GM18873 (cell line): ENCODE measurements at regions not wholly inside any gene's neighbourhood (a gene's known extent, or its start where the extent isn't known, plus 50 kb on each side); places are given as distances from the start of the nearest gene placed in this dataset.

Experiments
- ATAC-seq: cut with Tn5 transposase; IDR thresholded peaks from one replicate; pipeline ENCODE4 v1.9.1; 2021; ENCODE audit warnings: mild to moderate bottlenecking, moderate library complexity, moderate number of reproducible peaks; ENCODE audit not compliant: unreplicated experiment, low FRiP score

DNA sequence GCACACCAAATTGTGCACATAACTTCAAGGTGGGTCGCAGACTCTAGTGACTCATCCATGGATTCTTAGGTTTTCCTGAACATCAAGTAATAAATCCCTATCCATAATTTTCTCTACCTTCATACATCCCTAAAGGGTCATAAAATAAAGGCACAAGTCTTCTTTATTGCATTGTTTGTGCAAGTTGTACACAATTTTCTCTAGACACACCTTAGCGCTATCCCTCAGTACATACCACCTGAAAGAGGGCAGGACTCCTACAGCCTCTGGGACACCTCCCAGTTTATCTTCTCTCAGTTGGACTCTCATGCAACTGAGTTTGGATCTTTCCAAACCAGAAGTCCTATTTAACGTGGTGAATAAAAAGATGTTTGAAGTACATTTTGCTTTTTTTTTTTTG lies 168.5 kb upstream of the BMP4 start:
- no peak for ATAC-seq

DNA sequence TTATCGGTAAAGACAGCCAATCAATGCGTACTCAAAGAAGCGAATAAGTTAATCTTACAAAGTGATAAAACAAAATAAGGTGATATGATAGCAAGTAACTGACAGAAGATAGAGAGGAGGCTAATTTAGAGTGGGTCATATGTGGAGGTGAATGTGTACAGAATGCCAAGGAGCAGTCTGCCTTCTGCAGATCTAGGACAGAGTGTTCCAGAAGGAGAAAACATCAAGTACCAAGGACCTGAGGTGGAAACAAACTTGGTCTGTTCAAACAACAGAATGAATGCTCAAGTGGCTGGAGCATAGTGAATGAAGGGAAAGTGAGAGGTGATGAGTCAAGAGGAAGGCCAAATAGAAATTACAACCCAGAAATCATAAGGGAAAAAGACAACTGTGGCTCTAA lies 170.3 kb upstream of the BMP4 start:
- ATAC-seq: no peak

DNA sequence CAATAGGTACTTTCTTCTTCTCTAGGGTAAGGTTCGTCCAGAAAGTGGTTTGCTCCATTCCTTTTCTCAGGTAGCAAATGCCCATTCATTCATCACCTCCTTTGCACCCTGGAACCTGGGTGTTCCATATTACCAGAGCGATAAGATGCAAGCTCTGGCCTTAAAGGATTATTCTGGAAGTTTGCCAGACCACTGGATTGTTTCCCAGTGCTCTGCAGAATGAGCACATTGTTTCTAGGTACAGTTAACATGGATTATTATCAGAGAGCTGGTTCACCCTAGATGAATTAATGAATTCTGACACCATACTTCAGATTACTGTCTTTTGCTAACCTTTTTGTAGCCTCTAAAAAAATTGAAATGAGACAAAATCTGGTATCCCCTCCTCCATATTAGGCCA lies 170.9 kb upstream of the BMP4 start:
- no peak for ATAC-seq

DNA sequence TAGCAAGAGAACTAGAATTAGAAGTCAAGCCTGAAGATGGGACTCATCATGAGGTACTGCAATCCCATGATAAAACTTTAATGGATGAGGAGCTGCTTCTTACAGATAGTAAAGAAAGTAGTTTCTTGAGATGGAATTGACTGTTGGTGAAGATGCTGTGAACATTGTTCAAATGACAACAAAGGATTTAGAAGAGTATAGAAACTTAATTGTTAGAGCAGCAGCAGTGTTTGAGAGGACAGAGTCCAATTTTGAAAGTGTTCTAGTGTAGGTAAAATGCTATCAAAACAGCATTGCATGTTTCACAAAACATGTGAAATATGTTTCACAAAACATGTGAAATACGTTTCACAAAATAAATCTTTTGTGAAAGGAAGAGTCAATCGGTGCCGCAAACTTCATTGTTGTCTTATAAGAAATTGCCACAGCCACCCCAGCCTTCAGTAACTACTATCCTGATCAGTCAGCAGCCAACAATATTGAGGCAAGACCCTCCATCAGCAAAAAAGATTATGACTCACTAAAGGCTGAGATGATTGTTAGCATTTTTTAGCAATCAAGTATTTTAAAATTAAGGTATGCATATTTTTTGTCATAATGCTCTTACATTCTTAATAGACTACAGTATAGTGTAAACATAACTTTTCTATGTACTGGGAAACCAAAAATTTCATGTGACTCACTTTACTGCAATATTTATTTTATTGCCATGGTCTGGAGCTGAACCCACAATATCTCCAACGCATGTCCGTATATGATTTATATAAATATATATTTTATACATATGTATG lies 173.4 kb upstream of the BMP4 start:
- no peak for ATAC-seq

DNA sequence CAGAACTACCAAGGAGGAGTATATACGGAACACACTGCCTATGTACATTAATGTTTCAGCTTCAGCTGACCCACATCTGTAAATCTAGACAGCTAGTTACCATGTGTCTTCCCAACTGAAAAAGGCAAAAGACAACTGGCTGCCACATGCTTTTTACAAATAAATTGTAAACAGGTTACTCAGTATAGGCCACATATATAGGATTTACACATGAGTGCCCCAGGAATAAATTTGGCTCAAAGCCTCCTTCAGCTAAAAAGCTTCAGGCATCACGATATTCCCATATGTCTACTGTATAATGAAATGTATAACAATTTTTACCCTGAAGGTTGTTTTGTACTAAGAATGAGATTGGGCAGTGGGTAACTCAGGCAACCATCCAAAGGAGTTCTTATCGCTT lies 175.9 kb upstream of the BMP4 start:
- no peak for ATAC-seq

DNA sequence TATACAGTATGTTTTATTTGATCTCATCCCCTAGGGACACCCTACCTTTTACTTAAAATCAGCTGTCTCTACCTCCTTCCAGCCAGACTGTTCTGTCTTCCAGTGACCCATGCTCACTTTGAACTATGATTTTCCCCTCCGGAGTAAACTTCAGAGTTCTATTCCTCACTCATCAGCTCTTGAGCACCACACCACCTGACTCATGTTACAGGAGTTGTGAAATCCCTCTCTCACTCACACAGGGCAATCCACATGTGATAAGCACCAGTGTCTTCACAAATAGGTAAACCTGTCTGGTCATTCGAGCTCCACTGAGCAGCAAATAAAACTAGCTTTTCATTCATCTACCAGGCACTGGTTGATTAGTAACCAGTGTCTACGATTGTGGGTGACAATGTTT lies 177.3 kb upstream of the BMP4 start:
- ATAC-seq: no peak

DNA sequence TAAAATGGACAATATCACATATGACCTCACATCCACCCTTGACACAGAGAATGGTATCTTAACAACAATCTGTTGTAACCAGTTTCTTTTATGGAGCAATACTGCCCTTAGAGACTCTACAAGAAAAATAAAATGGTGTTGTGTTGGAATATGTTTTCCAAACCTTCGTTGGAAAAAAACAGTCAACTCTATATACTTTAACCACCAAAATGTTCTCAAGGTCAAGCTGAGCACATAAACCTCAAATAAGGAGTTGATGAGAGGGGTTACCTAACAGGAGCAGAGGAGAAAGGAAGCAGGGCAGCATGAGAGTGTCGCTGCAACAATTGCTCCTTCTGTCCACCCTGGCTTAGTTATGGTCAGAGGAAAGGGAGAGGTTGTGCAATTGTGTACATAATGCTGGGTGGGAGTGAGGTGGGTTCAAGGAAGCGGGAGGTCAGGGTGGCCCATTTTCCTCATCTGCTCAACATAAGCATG lies 179.2 kb upstream of the BMP4 start:
- no peak for ATAC-seq

DNA sequence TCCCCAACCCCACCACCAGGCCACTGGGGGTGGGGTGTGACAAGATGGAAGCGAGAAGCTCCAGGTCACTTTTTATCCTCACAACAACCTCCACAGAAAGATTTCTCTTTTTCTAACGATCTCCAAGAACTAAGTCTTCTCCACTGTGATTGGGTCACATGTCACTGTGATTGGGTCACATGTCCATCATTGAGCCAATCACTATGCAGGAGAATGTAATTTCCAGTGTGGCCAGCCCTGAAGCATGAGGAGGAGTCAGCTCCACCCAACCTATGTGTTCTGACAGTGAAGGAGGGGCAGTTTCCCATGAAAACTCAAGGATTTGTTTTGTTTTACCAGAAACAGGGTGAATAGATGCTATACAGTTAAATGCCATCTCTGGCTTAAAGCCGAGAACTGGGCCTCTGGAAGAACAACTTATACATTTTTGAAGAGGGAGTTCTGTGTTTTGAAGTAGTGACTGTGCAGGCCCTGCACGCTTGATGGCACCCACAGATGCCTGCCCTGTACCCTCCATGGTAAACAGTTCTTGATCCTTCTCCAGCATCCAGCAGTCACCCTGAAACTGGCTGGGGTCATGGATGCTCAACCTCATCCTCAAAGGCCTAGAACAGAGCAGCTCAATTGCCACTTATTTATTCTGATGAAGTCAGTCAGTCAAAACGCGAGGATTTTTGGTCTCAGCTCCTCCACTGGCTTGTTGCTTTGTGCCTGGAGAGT lies 180.4 kb upstream of the BMP4 start:
- ATAC-seq: no peak

DNA sequence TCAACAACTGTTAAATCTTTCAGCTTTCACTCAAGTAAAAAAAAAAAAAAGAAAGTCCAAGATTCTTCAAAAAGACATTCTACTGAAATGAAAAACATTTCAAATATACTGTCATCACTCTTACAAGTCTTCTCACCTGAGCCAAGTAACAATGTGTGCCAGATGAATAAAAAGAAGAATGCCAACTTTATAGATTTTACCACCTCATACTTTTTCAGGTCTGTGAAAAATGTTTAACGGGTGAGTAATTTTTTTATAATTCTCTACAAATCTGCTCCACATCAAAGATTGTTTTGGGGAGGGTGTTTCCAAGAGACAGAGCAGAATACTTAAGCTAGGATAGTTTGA lies 181.0 kb upstream of the BMP4 start:
- ATAC-seq: no peak

DNA sequence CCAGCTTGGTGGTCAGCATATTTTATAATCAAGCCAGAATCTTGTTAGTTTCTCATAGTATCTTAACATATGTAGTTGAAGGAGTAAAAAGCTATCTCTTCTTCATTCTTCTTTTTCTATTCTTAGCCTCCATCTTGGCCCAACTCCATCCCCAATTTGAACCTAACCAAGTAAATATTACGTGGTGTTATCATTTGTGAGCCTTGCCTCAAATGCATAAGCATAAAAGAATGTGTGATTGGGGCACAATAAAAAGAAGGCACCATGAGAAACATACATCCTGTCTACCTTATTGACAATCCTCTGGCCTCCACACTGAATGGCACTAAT lies 181.4 kb upstream of the BMP4 start:
- ATAC-seq: no peak

DNA sequence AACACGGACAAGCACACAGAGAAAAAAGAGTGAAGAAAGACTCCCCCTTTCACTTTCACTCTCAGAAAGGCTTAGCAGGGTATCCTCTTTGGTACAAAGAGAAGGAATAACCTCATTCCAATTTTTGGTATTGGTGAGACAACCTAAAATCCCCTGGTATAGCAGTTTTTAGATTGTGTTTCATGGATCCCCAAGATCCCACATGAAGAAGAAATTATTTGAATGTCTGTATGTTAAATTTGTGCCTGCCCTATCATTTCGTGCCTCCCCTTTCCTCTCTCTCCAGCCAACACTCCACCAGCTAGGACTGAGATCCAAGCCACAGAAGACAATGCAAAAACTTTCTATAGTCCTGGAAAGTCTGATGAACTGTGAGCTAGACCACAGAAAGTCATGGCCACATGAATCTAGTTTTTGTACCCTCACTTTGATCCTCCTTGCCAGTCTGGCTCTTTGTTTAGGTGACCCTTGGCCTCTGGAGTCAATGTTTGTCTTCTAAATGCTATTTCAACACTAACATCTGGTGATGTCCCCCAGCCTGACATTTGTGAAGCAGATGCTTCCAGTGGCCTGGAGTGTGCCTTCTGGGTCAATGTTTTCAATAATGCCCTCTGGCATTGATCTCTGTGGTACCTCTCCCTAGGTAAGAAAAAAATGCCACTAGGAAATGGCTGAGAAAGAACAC lies 181.9 kb upstream of the BMP4 start:
- ATAC-seq: no peak

DNA sequence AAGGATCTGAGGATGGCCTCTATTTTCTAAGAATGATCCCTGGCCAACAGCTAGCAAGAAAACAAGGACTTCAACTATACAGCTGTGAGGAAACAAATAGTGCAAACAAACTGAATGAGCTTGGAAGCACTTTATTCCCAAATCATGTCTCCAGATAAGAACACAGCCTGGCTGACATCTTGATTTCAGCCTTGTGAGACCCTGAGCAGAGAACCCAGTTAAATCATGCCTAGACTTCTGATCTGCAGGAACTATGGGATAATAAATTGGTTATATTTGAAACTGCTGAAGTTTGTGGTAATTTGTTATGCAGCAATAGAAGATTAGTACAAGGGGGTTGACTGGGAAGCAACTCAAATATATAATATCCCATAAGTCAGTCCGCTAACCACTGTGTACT lies 183.9 kb upstream of the BMP4 start:
- no peak for ATAC-seq

DNA sequence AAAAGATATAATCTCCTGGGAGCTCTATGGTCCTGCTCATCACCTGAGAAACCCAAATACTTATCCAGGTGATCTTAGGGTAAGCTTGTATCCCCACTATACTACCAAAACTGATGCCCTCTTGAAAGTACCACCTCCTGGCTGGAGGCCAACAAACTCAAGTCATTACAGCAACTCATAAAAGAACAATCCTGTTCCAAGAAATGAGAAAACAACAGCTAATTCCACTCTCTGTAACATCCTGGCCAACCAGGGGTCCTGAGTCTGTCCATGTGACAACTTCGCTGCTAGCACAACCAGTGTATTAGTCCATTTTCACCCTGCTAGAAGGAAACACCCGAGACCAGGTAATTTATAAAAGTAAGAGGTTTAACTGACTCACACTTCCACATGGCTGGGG lies 190.0 kb upstream of the BMP4 start:
- ATAC-seq: no peak

DNA sequence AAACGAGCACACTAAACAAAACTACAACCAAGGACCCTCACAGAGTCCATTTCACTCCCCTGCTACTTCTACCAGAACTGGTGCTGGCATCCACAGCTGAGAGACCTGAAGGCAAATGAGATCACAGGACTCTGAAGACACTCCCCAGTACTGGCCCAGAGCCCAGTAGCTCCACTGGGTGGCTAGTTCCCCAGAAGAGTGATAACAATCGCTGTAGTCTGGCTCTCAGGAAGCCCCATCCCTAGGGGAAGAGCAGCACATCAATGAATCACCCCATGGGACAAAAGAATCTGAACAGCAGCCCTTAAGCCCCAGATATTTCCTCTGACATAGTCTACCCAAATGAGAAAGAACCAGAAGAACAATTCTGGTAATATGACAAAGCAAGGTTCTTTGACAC lies 190.7 kb upstream of the BMP4 start:
- ATAC-seq: no peak

DNA sequence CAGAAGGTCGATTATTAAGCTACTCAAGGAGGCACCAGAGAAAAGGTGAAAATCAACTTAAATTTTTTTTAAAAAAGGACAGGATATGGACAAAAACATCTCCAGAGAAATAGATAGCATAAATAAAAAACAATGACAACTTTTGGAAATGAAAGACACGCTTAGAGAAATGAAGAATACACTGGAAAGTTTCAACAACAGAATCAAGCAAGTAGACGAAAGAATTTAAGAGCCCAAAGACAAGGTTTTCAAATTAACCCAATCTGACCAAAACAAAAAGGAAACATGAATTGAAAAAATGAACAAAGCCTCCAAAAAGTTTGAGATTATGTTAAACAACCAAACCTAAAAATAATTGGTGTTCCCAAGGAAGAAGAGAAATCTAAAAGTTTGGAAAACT lies 191.1 kb upstream of the BMP4 start:
- ATAC-seq: no peak

DNA sequence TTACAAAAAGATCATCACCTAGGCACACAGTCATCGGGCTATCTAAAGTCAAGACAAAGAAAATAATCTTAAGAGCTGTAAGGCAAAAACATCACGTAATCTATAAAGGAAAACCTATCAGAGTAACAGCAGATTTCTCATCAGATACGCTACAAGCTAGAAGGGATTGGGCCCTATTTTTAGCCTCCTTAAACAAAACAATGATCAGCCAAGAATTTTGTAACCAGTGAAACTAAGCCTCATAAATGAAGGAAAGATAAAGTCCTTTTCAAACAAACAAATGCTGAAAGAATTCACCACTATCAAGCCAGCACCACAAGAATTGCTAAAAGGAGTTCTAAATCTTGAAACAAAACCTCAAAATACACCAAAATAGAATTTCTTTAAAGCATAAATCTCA lies 191.6 kb upstream of the BMP4 start:
- no peak for ATAC-seq

DNA sequence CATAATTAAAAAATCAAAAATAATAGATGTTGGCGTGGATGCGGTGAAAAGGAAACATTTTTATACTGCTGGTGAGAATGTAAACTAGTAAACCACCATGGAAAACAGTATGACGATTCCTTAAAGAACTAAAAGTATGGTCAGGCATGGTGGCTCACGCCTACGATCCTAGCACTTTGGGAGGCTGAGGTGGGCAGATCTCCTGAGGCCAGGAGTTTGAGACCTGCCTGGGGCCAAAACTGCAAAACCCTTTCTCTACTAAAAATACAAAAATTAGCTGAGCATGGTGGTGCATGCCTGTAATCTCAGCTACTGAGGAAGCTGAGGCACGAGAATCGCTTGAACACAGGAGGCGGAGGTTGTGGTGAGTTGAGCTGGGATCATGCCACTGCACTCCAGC lies 195.7 kb upstream of the BMP4 start:
- ATAC-seq: no peak

DNA sequence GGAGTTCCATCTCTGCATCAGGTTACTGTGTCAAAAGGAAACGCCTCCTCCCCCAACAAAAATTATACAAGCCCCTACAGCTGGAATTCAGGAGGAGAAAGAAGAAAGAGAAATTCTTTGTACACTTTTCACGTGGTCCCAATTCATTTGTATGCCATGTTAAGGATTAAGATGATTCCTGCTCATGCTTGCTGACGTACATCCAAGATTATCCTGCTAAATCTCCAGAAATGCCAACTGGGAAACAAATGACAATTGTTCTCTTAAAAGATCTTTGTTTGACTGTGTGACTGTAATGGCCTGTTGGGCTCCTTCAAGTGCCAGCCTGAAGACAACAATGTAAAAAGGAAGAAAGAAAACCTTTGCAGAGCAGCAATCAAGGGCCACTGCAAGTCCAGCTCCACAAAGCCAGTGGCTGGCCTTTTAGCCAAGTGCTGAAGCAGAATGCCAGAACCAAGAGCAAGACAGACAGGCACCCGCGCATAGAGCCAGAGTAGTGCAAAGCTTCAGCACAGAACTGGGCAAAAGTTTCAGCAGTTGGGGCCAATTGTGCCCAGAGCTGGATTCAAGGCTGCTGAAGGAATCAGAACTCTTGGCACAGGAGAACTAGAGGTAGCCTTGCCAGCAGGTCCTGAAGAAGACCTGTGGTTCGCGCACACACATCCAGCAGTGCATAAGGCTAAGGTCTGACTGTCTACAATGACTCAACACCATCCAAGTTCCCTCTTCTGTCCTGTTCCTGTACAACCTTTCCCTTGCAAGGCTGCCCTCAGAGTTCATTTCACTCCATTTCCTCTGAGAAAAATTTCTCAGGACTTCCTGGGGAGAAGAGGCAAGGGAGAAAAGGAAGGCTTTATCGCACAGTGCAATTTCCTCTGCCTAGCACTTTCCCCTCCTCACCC lies 209.7 kb upstream of the BMP4 start:
- ATAC-seq: no peak

DNA sequence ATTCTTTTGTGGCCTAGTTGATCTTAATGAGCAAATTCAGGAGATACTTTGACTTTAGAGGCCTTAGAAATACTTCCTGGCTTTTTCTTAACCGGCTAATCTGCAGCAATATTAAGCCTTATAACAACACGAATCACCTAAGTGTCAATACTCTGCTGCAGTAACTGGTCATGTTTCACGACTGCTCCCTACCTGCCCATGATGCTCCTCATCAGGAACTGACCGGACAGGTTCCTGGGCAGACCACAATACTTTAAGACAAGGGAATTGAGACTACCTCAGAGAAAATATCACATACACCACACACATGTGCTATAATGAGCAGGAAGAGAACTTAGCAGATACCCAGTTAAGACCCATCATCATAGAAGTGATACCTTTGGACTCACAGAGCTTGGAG lies 211.9 kb upstream of the BMP4 start:
- ATAC-seq: no peak

DNA sequence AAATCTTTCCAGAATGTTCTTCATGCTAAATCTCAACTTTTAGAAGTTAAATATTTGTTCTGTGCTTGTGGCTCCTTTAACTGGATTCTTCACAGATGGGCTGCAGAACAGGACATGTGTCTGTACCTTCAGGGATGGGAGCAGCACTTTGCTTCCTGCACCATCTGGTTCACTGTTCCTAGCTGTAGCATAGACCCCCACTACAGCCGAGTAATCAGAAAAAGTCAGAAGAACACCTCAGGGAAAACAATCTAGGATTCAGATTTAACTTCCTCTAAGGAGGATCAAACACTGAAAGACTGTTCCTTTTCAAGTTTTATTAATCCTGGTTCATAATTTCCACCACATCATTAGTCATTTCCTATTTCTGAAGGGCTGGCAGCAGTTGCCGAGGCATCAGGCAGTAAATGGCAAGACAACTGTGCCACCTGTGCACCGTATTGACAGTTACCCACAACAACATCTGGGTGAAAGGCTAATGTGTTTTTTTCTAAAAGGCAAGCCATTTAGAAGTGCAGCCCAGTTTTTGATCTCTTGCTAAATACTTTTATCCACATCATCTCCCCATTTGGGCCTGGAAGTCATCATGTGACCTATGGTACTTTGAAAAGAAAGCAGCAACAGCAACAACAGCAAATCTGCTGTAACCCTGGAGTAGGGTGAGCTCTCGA lies 212.8 kb upstream of the BMP4 start:
- ATAC-seq: no peak
